Upper lobe of left lung (tissue), 6 donors: ENCODE measurements at regions not wholly inside any gene's neighbourhood (a gene's known extent, or its start where the extent isn't known, plus 50 kb on each side); places are given as distances from the start of the nearest gene placed in this dataset.

Source experiments
- ATAC-seq, 2 donors: fragments of 200-7000 bp; cut with Tn5 transposase; one replicate each; pipeline ENCODE4 v1.9.1; 2022; ENCODE audit warnings: mild to moderate bottlenecking in 2 of 2, moderate library complexity in 2 of 2; ENCODE audit not compliant: low FRiP score in 2 of 2
- DNase-seq, 2 donors: peaks; one replicate each; pipeline ENCODE4 v3.0.0-alpha.2; 2019 to 2020
- H3K27ac ChIP-seq, 4 donors: fragments of 200-600 bp; sonication (generic); one replicate each; pipeline ENCODE4 v1.5.1; 2016 to 2019
- H3K27me3 ChIP-seq, 4 donors: fragments of 200-600 bp; sonication (generic); one replicate each; pipeline ENCODE4 v1.5.1; 2017 to 2019
- H3K36me3 ChIP-seq, 4 donors: fragments of 200-600 bp; sonication (generic); one replicate each; pipeline ENCODE4 v1.5.1; 2016 to 2019
- H3K4me1 ChIP-seq, 4 donors: fragments of 200-600 bp; sonication (generic); one replicate each; pipeline ENCODE4 v1.5.1; 2018 to 2019
- H3K4me3 ChIP-seq, 4 donors: fragments of 200-600 bp; sonication (generic); one replicate each; pipeline ENCODE4 v1.5.1; 2017 to 2019; ENCODE audit warnings: mild to moderate bottlenecking in 2 of 4, moderate library complexity in 1 of 4
- H3K9me3 ChIP-seq, 4 donors: fragments of 200-600 bp; sonication (generic); one replicate each; pipeline ENCODE4 v1.5.1; 2018 to 2019
- CTCF ChIP-seq, 6 experiments: fragments of 450-650 bp in 4 of 6; fragments of 200-600 bp in 2 of 6; sonication (generic) in 2 of 6; IDR thresholded peaks; one replicate each; pipeline ENCODE4 v1.5.1; 2016 to 2019; ENCODE audit warnings: antibody characterized with exemption in 6 of 6
- EP300 ChIP-seq, 4 donors: sonication (generic); formaldehyde crosslinking; IDR thresholded peaks; one replicate each; pipeline ENCODE4 v1.5.1; 2017; ENCODE audit warnings: antibody characterized with exemption in 4 of 4, control low read depth in 2 of 4
- POLR2A ChIP-seq, 4 donors: fragments of 450-650 bp; IDR thresholded peaks; one replicate each; pipeline ENCODE4 v1.5.1; 2016 to 2017; ENCODE audit warnings: antibody characterized with exemption in 4 of 4, mild to moderate bottlenecking in 2 of 4
- POLR2AphosphoS5 ChIP-seq, 2 donors: sonication (generic); formaldehyde crosslinking; IDR thresholded peaks; one replicate each; pipeline ENCODE4 v1.5.1; 2017; ENCODE audit warnings: antibody characterized with exemption in 2 of 2
- WGBS, 2 donors: methylation state at CpG; one replicate each; pipeline ENCODE4 v1.1.5; 2017 to 2018; 5-methylcytosine and 5-hydroxymethylcytosine counted together
- donor health status: DM: no; HTN: no; CAD: no; lungs with moderate emphysema.
- donor health status: DM: no; HTN: yes; CAD: no; lungs with severe emphysema.

- Histone ChIP-seq H3K4me1 (no peaks in the 10 kb centered on the region), H3K27me3 (no peaks in the 10 kb centered on the region), H3K36me3 (no peaks in the 10 kb centered on the region), H3K9me3 (no peaks in the 10 kb centered on the region), H3K4me3 (no peak overlapping the region), H3K27ac (no peak overlapping the region)
- TF ChIP-seq EP300 (IDR thresholded peaks at IDR 0.05) (no peak), POLR2AphosphoS5 (IDR thresholded peaks at IDR 0.05) (no peak), CTCF (IDR thresholded peaks at IDR 0.05) (no peak), POLR2A (IDR thresholded peaks at IDR 0.05) (no peak)
- ATAC-seq (no peak), DNase-seq (no peak)
- WGBS, 2 donors, result 93 to 94% methylated on average over 2 of the region's 2 CpGs
These were observed 50.5 kb upstream of the FZD7 start for GRCh38 chr2:201983174-201983573.

- WGBS, 2 donors, result 85 to 90% methylated on average over 7 of the region's 7 CpGs
- Histone ChIP-seq H3K27ac (no peak overlapping the region), H3K36me3 (no peaks in the 10 kb centered on the region), H3K27me3 (no peaks in the 10 kb centered on the region), H3K4me1 (no peaks in the 10 kb centered on the region), H3K9me3 (no peaks in the 10 kb centered on the region), H3K4me3 (no peak overlapping the region)
- TF ChIP-seq POLR2AphosphoS5 (IDR thresholded peaks at IDR 0.05), result no peak
- no peak for TF ChIP-seq CTCF (IDR thresholded peaks at IDR 0.05)
- no peak for TF ChIP-seq POLR2A (IDR thresholded peaks at IDR 0.05)
- no peak for TF ChIP-seq EP300 (IDR thresholded peaks at IDR 0.05)
- no peak for DNase-seq
- ATAC-seq, result no peak
These were observed 49.9 kb upstream of the FZD7 start for GRCh38 chr2:201983800-201984199.
